H54 (cell line): ENCODE measurements at regions not wholly inside any gene's neighbourhood (a gene's known extent, or its start where the extent isn't known, plus 50 kb on each side); places are given as distances from the start of the nearest gene placed in this dataset.
"Not testable (repeated sequence)": the region's sequence is repeated elsewhere in the genome, so short reads cannot be mapped to it uniquely, and the experiment has no call there.

Experiments
- DNase-seq: peaks from one replicate; pipeline ENCODE4 v3.0.0; 2011; ENCODE audit warnings: low spot score, mixed read lengths; ENCODE audit not compliant: insufficient read length
- FAIRE-seq: peaks from 3 replicates; lab custom pipeline; 2011; peaks lifted over from hg19 to GRCh38; lab: Jason Lieb, UNC
- POLR2A ChIP-seq: IDR thresholded peaks from 2 replicates; pipeline ENCODE4 v1.6.1; 2011; ENCODE audit warnings: low read depth, mild to moderate bottlenecking, low read length

GRCh38 chr2:235405612-235406361 is 88.1 kb upstream of the AGAP1 start:
- DNase-seq (no peak), FAIRE-seq (no peak)
- TF ChIP-seq POLR2A, result no peak

GRCh38 chr2:235406430-235406829 is 87.4 kb upstream of the AGAP1 start:
- no peak for DNase-seq
- FAIRE-seq, result no peak
- TF ChIP-seq POLR2A, result no peak

GRCh38 chr2:235411905-235412485 is 81.8 kb upstream of the AGAP1 start:
- DNase-seq (no peak), FAIRE-seq (no peak)
- TF ChIP-seq POLR2A, result no peak

GRCh38 chr2:235413064-235413463 is 80.8 kb upstream of the AGAP1 start:
- TF ChIP-seq POLR2A, result no peak
- FAIRE-seq, result no peak
- no peak for DNase-seq

GRCh38 chr2:235414422-235414821 is 79.4 kb upstream of the AGAP1 start:
- FAIRE-seq (no peak), DNase-seq (no peak)
- TF ChIP-seq POLR2A, result no peak

GRCh38 chr2:235416858-235417499 is 76.9 kb upstream of the AGAP1 start:
- no peak for FAIRE-seq
- DNase-seq, result no peak

GRCh38 chr2:235418918-235419317 is 74.9 kb upstream of the AGAP1 start:
- FAIRE-seq (no peak), DNase-seq (no peak)
- no peak for TF ChIP-seq POLR2A

More at GRCh38 chr2:235416858-235417499, 76.9 kb upstream of the AGAP1 start:
- TF ChIP-seq POLR2A, result no peak

- no peak for FAIRE-seq
- no peak for DNase-seq
- no peak for TF ChIP-seq POLR2A
These were observed 73.8 kb upstream of the AGAP1 start for GRCh38 chr2:235419996-235420395.

GRCh38 chr2:235421618-235422017 is 72.2 kb upstream of the AGAP1 start:
- no peak for TF ChIP-seq POLR2A
- DNase-seq (no peak), FAIRE-seq (no peak)

- no peak for DNase-seq
- TF ChIP-seq POLR2A, result no peak
- FAIRE-seq, result no peak
These were observed 63.3 kb upstream of the AGAP1 start for GRCh38 chr2:235430366-235431083.

- DNase-seq (no peak), FAIRE-seq (no peak)
- no peak for TF ChIP-seq POLR2A
These were observed 60.9 kb upstream of the AGAP1 start for GRCh38 chr2:235432741-235433520.

GRCh38 chr2:235433860-235434259 is 60.0 kb upstream of the AGAP1 start:
- FAIRE-seq (peak; percentile 52), DNase-seq (no peak)
- TF ChIP-seq POLR2A, result no peak

- TF ChIP-seq POLR2A, result no peak
- no peak for FAIRE-seq
- no peak for DNase-seq
These were observed 53.7 kb upstream of the AGAP1 start for GRCh38 chr2:235439959-235440662.

GRCh38 chr2:235443580-235443979 is 50.3 kb upstream of the AGAP1 start:
- not testable (repeated sequence) for FAIRE-seq, DNase-seq
